ENCODE measurements at regions not wholly inside any gene's neighbourhood (a gene's known extent, or its start where the extent isn't known, plus 50 kb on each side); places are given as distances from the start of the nearest gene placed in this dataset.
"Not testable (repeated sequence)": the region's sequence is repeated elsewhere in the genome, so short reads cannot be mapped to it uniquely, and the experiment has no call there.

GRCh38 chr15:24223739-24224138 is 451.8 kb upstream of the NPAP1 start:
- ATAC-seq (no peak), DNase-seq (no peak)
- H4K20me1 ChIP-seq (ENCODE audit: low read length), result no peaks in the 10 kb centered on the region
- BruUV-seq (replicated peaks), result no TSS peak
- POLR2A ChIA-PET (ENCODE audit: unreplicated experiment), result no interaction called here
- no peaks in the 10 kb centered on the region for H3K9me2 ChIP-seq (replicated peaks; ENCODE audit: low read length)
- TF ChIP-seq EZH2phosphoT487 (IDR thresholded peaks at IDR 0.05; ENCODE audit: borderline replicate concordance, low read length) (no peak), CTCF (conservative IDR thresholded peaks at IDR 0.05; ENCODE audit: low read depth, low read length) (no peak), EZH2 (IDR thresholded peaks at IDR 0.05; ENCODE audit: low read length, unreplicated experiment) (no peak)
- H3K4me3 ChIP-seq (ENCODE audit: low read length), result no peak overlapping the region
- H3K4me2 ChIP-seq (ENCODE audit: low read length), result no peak overlapping the region
- no peak overlapping the region for H3K27ac ChIP-seq (ENCODE audit: low read length)
- CTCF ChIA-PET, result no interaction called here
- no peaks in the 10 kb centered on the region for H3K36me3 ChIP-seq (ENCODE audit: low read depth, low read length)
- 0 out of 2 replicates have a peak, but pooled peaks cover 7% of the 10 kb centered on the region for H3K9me3 ChIP-seq (ENCODE audit: low read length)
- no peaks in the 10 kb centered on the region for H3K4me1 ChIP-seq (ENCODE audit: insufficient read depth, low read length)
- H3F3A ChIP-seq (ENCODE audit: low read length, unreplicated experiment), result no peaks in the 10 kb centered on the region
- intact Hi-C loops (cut with micrococcal nuclease), result no loop called here
- H3K27me3 ChIP-seq (ENCODE audit: low read length), result no peaks in the 10 kb centered on the region
- H3K79me2 ChIP-seq (ENCODE audit: low read length), result no peaks in the 10 kb centered on the region
- H2AFZ ChIP-seq (ENCODE audit: low read length), result no peak overlapping the region
- no peak overlapping the region for H3K9ac ChIP-seq (ENCODE audit: low read length)

- BruUV-seq (replicated peaks), result no TSS peak
Measured at GRCh38 chr15:24224161-24224560, 451.4 kb upstream of the NPAP1 start.

GRCh38 chr15:24228922-24229321 is 446.7 kb upstream of the NPAP1 start:
- H3K9ac ChIP-seq (ENCODE audit: low read length); H3K36me3 ChIP-seq (ENCODE audit: low read depth, low read length); H3K9me3 ChIP-seq (ENCODE audit: low read length); DNase-seq; H2AFZ ChIP-seq (ENCODE audit: low read length); H3K79me2 ChIP-seq (ENCODE audit: low read length); BruUV-seq (replicated peaks); H3K27me3 ChIP-seq (ENCODE audit: low read length); H3K4me1 ChIP-seq (ENCODE audit: insufficient read depth, low read length); H3K9me2 ChIP-seq (replicated peaks; ENCODE audit: low read length); H3K4me2 ChIP-seq (ENCODE audit: low read length); H3F3A ChIP-seq (ENCODE audit: low read length, unreplicated experiment); intact Hi-C loops (cut with micrococcal nuclease); H3K4me3 ChIP-seq (ENCODE audit: low read length); POLR2A ChIA-PET (ENCODE audit: unreplicated experiment); H4K20me1 ChIP-seq (ENCODE audit: low read length); H3K27ac ChIP-seq (ENCODE audit: low read length); CTCF ChIA-PET; ATAC-seq: not testable (repeated sequence)

More at GRCh38 chr15:24224161-24224560, 451.4 kb upstream of the NPAP1 start:
- Histone ChIP-seq H3K9me2 (replicated peaks; ENCODE audit: low read length) (no peaks in the 10 kb centered on the region), H3K4me3 (ENCODE audit: low read length) (no peak overlapping the region), H3K27me3 (ENCODE audit: low read length) (no peaks in the 10 kb centered on the region), H3K27ac (ENCODE audit: low read length) (no peak overlapping the region), H3K79me2 (ENCODE audit: low read length) (no peaks in the 10 kb centered on the region), H3K9me3 (ENCODE audit: low read length) (0 out of 2 replicates have a peak, but pooled peaks cover 9% of the 10 kb centered on the region), H2AFZ (ENCODE audit: low read length) (no peak overlapping the region), H3F3A (ENCODE audit: low read length, unreplicated experiment) (no peaks in the 10 kb centered on the region), H3K36me3 (ENCODE audit: low read depth, low read length) (no peaks in the 10 kb centered on the region), H3K4me1 (ENCODE audit: insufficient read depth, low read length) (no peaks in the 10 kb centered on the region), H3K9ac (ENCODE audit: low read length) (no peak overlapping the region), H3K4me2 (ENCODE audit: low read length) (no peak overlapping the region), H4K20me1 (ENCODE audit: low read length) (no peaks in the 10 kb centered on the region)
- DNase-seq (no peak), ATAC-seq (no peak)
- POLR2A ChIA-PET (ENCODE audit: unreplicated experiment), result no interaction called here
- no peak for TF ChIP-seq CTCF (conservative IDR thresholded peaks at IDR 0.05; ENCODE audit: low read depth, low read length)
- TF ChIP-seq EZH2 (IDR thresholded peaks at IDR 0.05; ENCODE audit: low read length, unreplicated experiment), result no peak
- no peak for TF ChIP-seq EZH2phosphoT487 (IDR thresholded peaks at IDR 0.05; ENCODE audit: borderline replicate concordance, low read length)
- intact Hi-C loops (cut with micrococcal nuclease), result no loop called here
- CTCF ChIA-PET, result no interaction called here

GRCh38 chr15:24233134-24233533 is 442.4 kb upstream of the NPAP1 start:
- H3K9me2 ChIP-seq (replicated peaks; ENCODE audit: low read length); H3K36me3 ChIP-seq (ENCODE audit: low read depth, low read length); H3F3A ChIP-seq (ENCODE audit: low read length, unreplicated experiment); BruUV-seq (replicated peaks); DNase-seq; H4K20me1 ChIP-seq (ENCODE audit: low read length); H3K9ac ChIP-seq (ENCODE audit: low read length); H3K4me1 ChIP-seq (ENCODE audit: insufficient read depth, low read length); intact Hi-C loops (cut with micrococcal nuclease); ATAC-seq; H3K79me2 ChIP-seq (ENCODE audit: low read length); CTCF ChIA-PET; POLR2A ChIA-PET (ENCODE audit: unreplicated experiment); H3K9me3 ChIP-seq (ENCODE audit: low read length); H3K4me3 ChIP-seq (ENCODE audit: low read length); H3K27me3 ChIP-seq (ENCODE audit: low read length); H3K27ac ChIP-seq (ENCODE audit: low read length); H3K4me2 ChIP-seq (ENCODE audit: low read length); H2AFZ ChIP-seq (ENCODE audit: low read length): not testable (repeated sequence)

- H3F3A ChIP-seq (ENCODE audit: low read length, unreplicated experiment); H3K27ac ChIP-seq (ENCODE audit: low read length); H3K79me2 ChIP-seq (ENCODE audit: low read length); intact Hi-C loops (cut with micrococcal nuclease); H4K20me1 ChIP-seq (ENCODE audit: low read length); H3K36me3 ChIP-seq (ENCODE audit: low read depth, low read length); CTCF ChIA-PET; ATAC-seq; H2AFZ ChIP-seq (ENCODE audit: low read length); H3K9me2 ChIP-seq (replicated peaks; ENCODE audit: low read length); H3K9ac ChIP-seq (ENCODE audit: low read length); H3K4me1 ChIP-seq (ENCODE audit: insufficient read depth, low read length); H3K9me3 ChIP-seq (ENCODE audit: low read length); H3K4me3 ChIP-seq (ENCODE audit: low read length); H3K27me3 ChIP-seq (ENCODE audit: low read length); POLR2A ChIA-PET (ENCODE audit: unreplicated experiment); H3K4me2 ChIP-seq (ENCODE audit: low read length); BruUV-seq (replicated peaks); DNase-seq: not testable (repeated sequence)
Measured at GRCh38 chr15:24240580-24240979, 435.0 kb upstream of the NPAP1 start.
